Activated T-helper 9 cell treated with anti-CD3 and anti-CD28 coated beads, Interleukin-2, amount 50 U/mL, for 16 hours (primary cell): ENCODE measurements at regions not wholly inside any gene's neighbourhood (a gene's known extent, or its start where the extent isn't known, plus 50 kb on each side); places are given as distances from the start of the nearest gene placed in this dataset.
"Not testable (repeated sequence)": the region's sequence is repeated elsewhere in the genome, so short reads cannot be mapped to it uniquely, and the experiment has no call there.

Experiments used
- DNase-seq: peaks from one replicate; pipeline ENCODE4 v3.0.0-alpha.2; 2020; ENCODE audit warnings: low read depth

DNA sequence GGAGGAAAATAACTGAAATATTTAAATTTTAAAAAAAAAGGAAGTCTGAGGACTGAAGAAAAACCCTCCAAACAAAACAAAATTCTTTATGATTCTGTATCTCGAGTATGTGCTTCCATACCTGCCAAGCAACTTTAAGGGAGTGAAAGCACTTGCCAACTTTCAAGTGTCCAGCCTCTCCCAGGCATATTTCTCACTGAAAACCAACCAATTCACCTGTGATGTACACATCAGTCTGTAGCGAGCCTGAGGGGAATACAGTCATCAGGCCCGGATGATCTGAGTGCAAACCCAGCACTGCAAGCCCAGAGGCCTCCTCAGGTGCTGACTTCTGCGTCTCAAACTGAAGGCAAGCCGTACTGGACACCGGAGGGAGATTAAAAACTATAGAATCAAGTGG is 164.8 kb upstream of the NT5E start:
- no peak for DNase-seq

DNA sequence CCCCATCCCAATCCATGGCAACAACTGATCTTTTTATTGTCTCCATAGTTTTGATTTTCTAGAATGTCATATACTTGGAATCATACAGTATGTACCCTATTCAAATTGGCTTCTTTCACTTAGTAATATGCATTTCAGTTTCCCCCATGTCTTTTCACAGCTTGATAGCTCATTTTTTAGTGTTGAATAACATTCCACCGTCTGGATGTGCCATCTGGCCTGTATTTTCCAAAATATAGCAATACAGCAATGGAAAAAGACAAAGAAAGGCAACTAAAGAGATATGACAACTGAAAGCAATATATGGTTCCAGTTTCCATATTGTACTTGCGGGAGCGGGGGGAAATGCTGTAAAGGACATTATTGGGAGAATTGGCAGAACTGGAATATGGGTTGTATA is 166.4 kb upstream of the NT5E start:
- DNase-seq: no peak

DNA sequence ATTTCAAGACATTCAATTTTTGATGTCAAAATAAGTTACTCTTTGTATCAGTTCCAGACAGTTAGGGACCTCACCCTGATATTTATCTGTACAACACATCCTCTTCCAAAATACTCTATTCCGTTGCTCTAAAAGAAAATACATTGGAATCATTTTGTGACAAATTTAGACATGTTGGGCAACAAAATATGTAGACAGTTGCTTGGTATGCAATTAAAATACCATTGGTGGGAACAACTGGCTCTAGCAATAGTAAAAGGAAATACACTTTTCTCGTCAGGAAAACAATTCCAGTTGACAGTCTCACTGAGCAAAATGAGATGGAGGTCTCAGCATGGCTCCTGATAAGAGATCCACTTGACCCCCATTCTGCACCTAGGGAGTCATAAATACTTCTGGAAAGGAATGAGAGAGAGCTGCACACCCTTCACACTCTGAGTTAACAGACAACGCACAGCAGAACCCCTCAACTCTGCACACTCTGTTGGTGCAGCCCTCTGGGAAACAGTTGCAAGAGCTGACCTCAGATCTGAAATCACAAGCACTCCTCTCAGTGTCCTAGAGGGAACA is 171.3 kb upstream of the NT5E start:
- no peak for DNase-seq

DNA sequence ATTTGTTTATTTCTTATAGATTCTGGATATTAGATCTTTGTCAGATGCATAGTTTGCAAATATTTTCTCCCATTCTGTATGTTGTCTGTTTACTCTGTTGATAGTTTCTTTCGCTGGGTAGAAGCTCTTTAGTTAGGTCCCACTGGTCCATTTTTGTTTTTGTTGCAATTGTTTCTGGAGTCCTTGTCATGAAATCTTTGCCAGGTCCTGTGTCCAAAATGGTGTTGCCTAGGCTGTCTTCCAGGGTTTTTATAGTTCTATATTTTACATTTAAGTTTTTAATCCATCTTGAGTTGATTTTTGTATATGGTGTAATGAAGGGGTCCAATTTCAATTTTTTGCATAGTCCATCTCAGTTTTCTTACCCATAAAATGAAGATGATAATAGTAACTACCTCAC is 173.9 kb upstream of the NT5E start:
- DNase-seq: not testable (repeated sequence)

DNA sequence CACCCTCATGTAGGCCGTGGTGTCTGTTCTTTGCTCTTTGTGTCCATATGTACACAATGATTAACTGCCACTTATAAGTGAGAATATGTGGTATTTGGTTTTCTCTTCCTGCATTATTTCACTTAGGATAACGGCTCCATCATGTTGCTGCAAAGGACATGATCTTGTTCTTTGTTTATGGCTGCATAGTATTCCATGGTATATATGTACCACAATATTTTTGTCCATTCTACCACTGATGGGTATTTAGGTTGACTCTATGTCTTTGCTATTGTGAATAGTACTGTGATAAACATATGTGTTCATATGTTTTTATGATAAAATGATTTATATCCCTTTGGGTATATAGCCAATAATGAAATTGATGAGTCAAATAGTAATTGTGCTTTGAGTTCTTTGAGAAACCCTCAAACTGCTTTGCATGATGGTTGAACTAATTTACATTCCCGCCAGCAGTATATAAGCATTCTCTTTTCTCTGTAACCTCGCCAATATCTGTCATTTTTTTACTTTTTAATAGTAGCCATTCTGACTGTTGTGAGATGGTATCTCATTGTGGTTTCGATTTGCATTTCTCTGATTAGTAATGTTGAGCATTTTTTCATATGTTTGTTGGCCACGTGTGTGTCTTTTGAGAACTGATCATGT is 174.4 kb upstream of the NT5E start:
- DNase-seq: no peak

DNA sequence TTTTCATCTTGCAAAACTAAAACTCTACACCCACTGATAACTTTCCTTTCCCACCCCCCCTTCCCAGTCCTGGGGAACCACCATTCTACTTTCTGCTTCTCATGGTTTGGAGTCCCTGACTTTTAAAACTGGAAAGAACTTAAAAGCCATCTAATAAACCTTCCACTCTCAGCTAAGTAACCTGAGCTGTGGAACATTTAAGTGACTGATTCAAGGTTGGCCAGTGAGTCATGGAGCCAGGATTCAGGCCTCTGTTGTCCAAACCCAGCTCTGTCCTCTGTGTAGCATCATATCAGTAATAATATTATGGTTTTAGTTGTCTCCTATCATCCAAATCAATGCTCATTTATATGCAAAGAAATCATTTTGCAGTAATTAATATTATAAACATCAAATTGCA is 176.0 kb upstream of the NT5E start:
- no peak for DNase-seq

DNA sequence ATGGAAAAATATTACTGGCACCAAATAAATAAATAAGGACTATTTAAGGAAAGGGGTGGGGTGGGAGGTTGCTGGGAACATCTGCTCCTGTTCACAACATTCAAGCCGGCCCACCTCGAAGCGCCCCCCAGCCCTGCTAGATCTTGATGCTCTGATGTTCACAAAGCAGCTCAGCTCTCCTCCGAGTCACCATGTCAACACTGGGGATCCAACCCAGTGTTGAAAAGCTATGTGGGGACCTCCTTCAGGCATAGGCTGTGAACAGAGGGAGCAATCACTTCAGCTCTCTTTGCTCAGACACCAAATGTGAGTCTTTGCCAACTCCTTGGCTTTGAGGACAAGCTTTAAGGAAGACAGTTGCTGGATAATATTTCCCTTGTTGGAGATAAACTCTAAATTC is 176.8 kb upstream of the NT5E start:
- DNase-seq: no peak

DNA sequence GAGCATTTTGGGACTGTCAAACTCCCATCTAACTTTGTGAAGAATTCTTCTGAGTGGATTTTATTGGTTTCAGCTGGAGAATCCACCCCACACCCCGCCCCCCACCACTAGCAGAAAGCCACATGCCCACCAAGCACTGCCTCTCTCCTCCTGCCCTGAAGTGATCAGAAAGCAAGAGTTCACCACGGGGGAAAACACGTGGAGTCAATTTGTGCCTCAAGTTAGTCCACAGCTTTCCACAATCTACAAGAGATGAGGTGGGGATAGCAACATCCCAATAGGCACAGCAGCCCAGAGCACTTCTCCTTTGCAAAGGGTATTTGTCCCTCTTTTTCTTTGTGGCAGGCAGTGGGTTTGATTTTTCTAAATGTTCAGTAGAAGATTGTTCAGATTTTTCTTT is 177.3 kb upstream of the NT5E start:
- no peak for DNase-seq

DNA sequence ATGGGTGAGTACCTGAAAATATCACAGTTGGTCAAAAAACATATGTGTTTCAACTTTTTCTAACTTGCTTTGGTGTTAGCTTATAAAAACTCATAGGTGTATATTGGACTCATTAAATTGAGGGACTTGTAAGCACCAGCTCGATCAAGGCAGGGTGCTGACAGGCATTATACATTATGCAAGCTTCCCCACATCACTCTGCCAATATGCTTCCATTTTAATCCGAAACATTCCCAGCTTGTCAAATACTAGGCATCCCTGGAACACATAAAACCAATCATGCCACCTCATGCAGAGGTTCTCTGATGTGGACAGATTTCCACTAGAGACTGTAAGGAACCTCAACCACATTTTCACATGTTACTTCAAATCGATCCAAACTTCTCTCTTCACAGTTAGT is 187.3 kb upstream of the NT5E start:
- DNase-seq: no peak

DNA sequence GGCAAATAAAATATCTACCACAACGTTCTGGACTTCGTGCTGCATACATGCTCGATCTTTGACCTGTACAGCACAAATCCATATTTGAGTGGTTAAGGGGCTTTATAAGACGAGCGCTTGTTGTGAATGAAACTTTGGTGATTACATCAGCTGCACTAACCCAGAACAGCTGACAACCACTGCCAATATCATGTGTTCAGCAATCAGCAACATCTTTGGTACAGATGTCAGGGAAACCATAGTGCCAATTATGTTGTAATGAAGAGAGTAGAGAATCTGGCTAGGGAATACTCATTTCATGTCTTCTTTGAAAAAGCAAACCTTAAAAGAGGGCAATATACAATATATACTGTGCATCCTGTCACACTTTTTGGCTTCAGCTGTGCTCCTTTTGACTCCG is 188.6 kb upstream of the NT5E start:
- no peak for DNase-seq

DNA sequence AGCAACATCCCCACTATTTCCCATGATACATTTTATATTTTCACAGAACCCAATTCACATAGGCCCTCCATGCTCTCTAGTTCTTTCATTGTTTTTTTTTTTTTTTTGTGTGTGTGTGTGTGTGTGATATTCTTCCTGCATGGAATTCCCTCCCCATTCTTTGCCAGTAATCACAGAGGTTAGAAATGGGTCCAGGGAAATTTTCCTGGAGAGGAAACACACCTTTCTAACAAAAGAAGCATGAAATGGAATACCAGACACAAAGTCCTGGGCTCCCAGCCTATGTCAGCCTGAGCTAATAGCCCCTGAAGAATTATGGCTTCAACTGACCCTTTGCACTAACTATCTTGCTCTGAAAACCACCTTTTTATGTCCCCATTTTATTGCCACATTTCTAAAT is 194.2 kb upstream of the NT5E start:
- no peak for DNase-seq

DNA sequence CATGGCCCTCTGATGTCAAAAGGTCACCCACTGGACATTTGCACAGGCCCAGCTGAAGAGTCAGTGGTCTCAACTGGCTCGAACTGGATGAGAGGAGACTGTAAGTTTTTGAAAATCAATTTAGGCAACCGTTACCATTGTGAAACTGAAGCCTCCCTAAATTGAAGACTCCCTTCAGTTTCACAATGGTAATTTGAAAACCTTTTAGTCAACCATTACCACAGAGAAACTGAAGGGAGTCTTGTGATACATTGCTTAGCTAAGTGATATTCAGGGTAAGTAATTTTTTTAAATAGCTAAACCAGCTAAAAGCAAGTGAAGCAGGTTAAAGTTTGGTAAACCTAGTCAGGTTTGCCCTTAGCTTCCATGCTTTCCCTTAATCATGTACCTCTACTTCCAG is 197.3 kb upstream of the NT5E start:
- DNase-seq: no peak

DNA sequence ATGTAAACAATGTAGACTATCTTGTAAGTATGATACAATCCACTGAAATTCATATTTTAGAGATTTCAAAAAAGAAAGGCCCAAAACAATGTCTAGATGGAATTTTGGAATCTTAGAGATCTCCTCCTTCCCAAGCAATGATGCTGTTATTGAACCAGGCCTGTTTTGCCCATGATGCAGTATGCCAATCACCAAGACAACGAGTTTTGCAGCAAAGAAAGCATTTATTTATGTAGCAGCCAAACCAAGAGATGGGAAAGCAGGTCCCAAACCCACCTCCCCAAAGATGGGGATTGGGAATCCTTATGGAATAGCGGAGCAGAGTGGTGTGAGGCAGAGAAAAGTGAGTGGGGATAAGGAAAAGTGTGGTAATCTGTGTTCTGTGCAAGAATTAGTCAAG is 197.8 kb upstream of the NT5E start:
- DNase-seq: no peak

DNA sequence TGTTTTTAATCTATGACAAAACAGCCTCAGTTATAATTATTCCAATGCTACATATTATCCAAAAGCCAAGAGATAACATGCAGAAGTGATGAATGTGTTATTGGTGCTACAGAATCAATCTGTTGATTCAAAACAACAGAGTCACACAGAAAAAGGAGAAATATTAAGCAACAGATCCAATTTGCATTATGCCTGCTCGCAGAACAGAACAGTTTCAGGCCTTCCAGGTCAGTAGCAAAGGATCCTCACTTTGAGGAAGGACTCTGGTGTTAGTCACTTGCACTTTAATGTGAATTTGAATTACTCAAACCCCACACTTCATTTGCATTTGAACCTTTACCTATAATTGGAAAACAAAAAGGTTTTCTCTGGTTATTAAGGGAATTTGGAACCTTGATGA is 198.6 kb upstream of the NT5E start:
- DNase-seq: no peak

DNA sequence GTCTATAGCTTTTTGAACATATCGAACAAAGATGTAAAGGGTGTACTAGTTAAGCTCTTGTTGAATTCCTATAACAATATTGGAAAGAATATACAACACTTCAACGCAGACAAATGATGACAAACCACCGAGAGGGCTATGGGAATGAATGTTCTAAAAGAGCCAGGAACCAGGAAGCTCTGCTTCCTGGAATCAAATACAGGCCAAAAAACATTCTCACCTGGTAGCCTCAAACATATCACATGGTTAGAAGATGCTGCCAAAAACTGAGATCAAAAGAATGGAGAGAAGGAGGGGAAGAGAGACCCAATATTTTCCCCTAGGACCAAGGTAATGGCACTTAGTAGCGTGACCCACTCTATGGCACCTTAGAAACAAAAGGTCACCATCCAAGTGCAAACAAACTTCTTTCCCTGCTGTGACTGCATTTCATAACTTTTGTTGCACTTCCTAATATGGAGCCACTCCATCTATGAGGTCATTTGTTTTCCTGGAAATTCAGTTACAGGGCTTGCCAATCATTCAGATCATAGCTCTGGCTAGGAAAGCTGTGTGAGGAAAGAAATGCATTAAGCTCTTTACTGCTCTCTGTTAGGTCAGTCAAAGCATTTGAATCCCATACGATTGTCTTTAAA is 199.2 kb upstream of the NT5E start:
- DNase-seq: no peak

DNA sequence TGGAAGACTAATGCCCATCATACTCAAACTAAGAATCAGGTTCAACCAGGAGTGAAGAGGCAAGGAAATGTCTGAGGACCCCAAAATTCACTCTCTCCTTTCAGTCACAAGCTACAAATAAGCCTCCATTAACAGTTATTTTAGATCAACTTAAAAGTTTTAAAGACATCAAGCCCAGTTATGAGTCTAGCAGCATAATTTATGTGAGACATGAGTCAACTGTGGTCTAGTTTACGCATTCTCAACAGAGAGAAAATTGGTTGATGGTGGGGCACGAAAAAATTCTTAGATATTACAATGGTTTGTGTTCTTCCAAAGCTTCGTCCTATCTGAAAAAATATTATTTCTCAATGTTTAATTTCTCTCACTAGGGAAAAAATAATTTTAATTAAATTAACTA is 204.9 kb upstream of the NT5E start:
- DNase-seq: no peak

DNA sequence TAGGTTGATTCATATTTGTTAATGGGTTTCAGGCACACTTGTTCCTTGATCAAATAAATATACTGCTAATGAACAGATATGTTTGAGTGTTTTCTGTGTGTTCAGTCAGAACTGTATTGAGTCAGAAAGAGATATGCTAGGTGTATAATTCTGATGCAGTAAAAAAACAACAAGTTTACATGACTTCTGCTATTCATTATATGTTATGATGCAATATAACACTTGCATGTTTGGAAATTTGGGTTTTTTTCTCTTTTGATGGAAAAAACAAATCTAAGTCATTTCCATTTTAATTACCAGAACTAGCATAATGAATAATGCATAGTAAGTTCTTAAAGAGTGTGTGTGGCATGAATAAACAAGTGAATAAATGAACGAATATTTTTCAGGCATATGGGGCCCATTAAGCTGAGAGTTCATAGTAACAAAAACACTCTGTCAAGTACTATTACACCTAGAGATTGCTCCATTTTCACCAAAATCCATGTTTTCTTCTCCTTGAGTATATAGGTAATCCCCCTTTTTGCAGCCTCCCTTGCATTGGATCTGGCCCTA is 208.3 kb upstream of the NT5E start:
- no peak for DNase-seq

DNA sequence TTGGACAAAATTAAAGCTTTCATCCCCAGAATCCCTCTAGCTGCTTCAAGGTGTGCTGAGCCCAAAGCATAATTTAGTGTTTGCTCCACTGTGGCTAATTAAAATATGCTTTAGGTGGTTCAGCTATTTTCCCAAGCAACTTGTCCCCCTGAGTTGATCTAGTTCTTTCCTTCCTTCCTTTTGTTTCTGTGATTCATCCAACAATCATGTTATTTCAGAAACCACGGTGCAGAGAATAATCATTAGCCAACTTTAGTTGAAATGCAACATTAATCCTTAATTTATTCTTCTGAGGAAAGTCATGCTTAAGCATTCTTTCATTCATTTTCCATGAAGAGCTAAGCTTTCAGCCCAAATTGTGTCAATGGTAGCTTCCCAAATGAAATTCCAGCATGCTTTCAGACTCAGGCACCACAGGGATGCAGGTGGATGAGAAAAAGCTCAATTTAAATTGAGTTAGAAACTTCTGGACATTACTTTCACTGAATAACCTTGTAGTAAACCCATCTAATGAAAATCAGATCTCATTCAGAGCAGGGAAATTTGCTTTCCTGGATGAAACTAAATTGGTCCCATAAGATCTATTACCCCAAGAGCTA is 209.0 kb upstream of the NT5E start:
- DNase-seq: no peak

DNA sequence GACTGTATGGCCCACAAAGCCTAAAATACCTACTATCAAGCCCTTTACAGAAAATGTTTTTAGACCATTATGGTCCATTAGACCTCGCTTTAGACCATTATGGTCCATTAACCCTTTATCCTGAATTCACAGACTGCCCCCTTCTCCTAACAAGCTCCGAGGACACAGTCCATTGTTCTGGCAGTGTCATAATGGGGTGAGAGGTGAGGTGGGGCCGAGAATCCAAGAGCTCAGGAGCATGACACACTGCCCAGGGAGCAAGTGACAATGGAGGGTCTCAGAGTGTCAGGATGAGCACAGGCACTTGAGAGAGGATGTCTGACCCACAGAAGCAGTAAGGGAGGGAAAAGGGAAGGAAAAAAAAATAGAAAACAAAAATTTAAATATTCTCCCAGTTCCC is 212.4 kb upstream of the NT5E start:
- DNase-seq: no peak

DNA sequence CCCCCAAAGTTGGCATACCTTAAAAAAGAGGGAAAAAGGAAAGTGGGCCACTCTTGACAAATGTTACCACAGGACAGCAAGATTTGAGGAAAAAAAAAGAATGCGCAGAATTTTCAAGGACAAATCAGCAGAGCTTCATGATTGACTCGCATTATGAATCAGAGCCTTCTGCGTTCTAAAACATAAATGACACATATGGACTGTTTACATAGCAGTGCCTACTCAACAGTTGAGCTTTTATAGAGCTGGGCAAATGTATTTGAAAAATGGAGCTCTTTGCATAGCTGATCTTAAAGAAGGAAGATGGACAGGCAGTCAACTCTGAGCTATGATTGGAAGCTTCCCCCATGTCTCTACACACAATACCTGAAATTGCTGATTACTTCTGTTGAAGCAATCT is 213.2 kb upstream of the NT5E start:
- DNase-seq: no peak

DNA sequence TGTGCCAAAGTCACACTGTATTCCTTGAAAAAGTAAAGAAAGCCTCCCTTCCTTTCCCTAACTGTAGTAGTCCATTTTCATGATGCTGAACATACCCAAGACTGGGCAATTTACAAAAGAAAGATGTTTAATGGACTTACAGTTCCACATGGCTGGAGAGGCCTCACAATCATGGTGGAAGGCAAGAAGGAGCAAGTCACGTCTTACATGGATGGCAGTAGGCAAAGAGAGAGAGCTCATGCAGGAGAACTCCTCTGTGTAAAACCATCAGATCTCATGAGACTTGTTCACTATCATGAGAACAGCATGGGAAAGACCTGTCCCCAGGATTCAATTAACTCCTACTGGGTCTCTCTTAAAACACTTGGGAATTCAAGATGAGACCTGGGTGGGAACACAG is 222.5 kb upstream of the NT5E start:
- DNase-seq: not testable (repeated sequence)

DNA sequence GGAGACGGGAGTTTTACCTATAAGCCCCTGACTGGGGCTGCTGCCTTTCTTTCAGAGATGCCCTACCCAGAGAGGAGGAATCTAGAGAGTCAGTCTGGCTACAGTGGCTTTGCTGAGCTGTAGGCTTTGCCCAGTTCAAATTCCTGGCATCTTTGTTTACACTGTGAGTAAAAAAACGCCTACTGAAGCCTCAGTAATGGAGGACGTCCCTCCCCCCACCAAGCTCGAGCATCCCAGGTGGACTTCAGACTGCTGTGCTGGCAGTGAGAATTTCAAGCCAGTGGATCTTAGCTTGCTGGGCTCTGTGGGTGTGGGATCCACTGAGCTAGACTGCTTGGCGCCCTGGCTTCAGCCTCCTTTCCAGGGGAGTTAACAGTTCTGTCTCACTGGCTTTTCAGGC is 237.1 kb upstream of the NT5E start:
- not testable (repeated sequence) for DNase-seq

DNA sequence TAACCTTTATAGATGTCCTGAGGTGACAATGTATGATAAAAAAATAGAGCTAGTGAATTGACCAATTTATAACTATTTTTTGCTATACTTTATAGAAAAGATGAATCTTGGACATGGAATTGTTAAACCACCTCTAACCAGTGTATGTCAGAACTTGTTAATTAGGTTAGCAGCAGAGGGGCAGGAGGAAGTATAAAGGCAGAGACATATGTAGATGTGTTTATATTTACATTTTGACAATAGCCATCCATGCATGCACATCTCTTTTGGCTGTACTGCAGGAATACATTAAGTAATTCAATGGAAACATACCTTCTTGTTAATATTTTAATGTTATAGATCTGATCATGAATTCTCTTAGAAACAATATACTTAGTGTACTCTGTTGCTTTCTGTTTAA is 254.6 kb upstream of the NT5E start:
- DNase-seq: no peak
